Stimulated activated memory B cell treated with anti-CD40 and anti-IgM and Interleukin-4, amounts not matched to agents 10 μg/mL and 1 μg/mL and 100 μg/mL, for 72 hours (primary cell): ENCODE measurements at regions not wholly inside any gene's neighbourhood (a gene's known extent, or its start where the extent isn't known, plus 50 kb on each side); places are given as distances from the start of the nearest gene placed in this dataset.

Experiments used
- ATAC-seq: fragments of 150-1000 bp; cut with Tn5 transposase; 2 replicates; pipeline ENCODE4 v1.10.0; 2021
- H3K27ac Mint-ChIP-seq: one replicate; pipeline ENCODE4 v1.8.0; 2022; ENCODE audit warnings: mild to moderate bottlenecking, mixed read lengths
- H3K27me3 Mint-ChIP-seq: one replicate; pipeline ENCODE4 v1.8.0; 2022; ENCODE audit warnings: mixed read lengths
- H3K36me3 Mint-ChIP-seq: one replicate; pipeline ENCODE4 v1.8.0; 2022; ENCODE audit warnings: mixed read lengths
- H3K4me1 Mint-ChIP-seq: one replicate; pipeline ENCODE4 v1.8.0; 2022; ENCODE audit warnings: mixed read lengths
- H3K4me3 Mint-ChIP-seq: one replicate; pipeline ENCODE4 v1.8.0; 2022; ENCODE audit warnings: mild to moderate bottlenecking, moderate library complexity, mixed read lengths
- H3K9me3 Mint-ChIP-seq: one replicate; pipeline ENCODE4 v1.8.0; 2022; ENCODE audit warnings: mixed read lengths

DNA sequence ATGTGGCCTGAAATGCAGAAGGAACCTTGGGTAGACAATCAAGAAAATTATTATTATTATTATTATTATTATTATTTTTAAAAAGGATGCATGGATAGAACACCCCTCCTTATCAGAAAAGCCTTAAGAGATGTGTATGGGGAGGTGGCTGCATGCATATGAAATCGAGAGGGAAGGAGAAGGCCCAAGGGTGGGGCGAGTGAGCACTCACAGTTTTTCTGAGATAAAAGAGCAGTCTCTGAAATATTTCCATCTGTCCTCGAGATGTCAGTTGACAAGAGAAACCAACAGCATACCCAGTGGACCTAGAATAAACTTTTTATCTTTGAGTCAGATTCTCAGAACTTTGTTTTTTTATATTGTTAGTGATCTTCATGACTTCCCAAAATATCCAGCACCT lies 282.9 kb downstream of the GPD2 start:
- no peak overlapping the region for H3K4me3 Mint-ChIP-seq
- no peaks in the 10 kb centered on the region for H3K4me1 Mint-ChIP-seq
- H3K27ac Mint-ChIP-seq, result no peak overlapping the region
- H3K36me3 Mint-ChIP-seq, result no peaks in the 10 kb centered on the region
- ATAC-seq, result no peak
- H3K27me3 Mint-ChIP-seq, result peaks cover 17% of the 10 kb centered on the region
- H3K9me3 Mint-ChIP-seq, result no peaks in the 10 kb centered on the region

DNA sequence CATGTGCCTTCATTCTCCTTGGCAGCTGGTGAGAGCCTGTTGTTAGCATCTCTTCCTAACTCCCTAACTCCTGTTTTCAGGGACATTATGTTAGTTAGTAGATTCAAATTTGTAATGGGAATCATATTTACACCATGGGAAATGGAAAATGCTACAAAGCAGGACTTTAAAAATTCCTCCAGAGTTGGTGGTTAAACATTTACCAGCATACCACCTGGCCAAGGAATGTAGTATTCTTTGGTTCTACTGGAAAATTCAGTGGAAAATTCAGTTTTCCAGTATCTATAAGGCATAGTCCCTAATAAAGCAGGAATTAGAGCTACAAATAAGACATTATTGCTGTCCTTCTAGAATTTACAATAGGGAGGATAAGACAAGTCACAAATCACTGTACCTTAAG lies 291.7 kb downstream of the GPD2 start:
- Mint-ChIP-seq H3K27ac (no peak overlapping the region), H3K4me1 (no peaks in the 10 kb centered on the region), H3K9me3 (peaks cover 4% of the 10 kb centered on the region), H3K27me3 (no peaks in the 10 kb centered on the region), H3K4me3 (no peak overlapping the region), H3K36me3 (no peaks in the 10 kb centered on the region)
- no peak for ATAC-seq

- H3K27ac Mint-ChIP-seq, result no peak overlapping the region
- H3K9me3 Mint-ChIP-seq, result peaks cover 4% of the 10 kb centered on the region
- no peak overlapping the region for H3K4me3 Mint-ChIP-seq
- no peaks in the 10 kb centered on the region for H3K27me3 Mint-ChIP-seq
- H3K36me3 Mint-ChIP-seq, result no peaks in the 10 kb centered on the region
- ATAC-seq, result no peak
- no peaks in the 10 kb centered on the region for H3K4me1 Mint-ChIP-seq
These were observed 292.1 kb downstream of the GPD2 start for GRCh38 chr2:156728328-156728727.

DNA sequence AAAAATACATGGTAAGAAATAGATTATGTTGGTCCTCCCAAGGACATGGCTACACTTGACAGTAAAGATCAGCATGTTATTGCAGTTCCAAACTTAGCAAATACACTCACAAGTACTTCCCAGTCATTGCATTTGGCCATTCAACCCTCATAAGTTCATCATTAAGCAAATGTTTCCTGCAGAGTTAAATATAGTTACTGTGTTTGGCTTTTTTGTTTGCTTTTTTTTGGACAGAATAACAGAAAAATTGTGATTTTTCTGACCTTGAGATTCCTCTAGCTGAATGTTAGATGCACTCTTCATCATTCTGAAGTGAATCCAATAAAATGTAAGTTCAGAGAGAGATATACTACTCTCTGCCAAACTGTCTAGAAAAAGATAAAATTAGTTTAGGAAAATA lies 295.3 kb downstream of the GPD2 start:
- H3K27me3 Mint-ChIP-seq, result no peaks in the 10 kb centered on the region
- no peak overlapping the region for H3K4me3 Mint-ChIP-seq
- H3K36me3 Mint-ChIP-seq, result no peaks in the 10 kb centered on the region
- H3K4me1 Mint-ChIP-seq, result no peaks in the 10 kb centered on the region
- H3K9me3 Mint-ChIP-seq, result peaks cover 4% of the 10 kb centered on the region
- no peak for ATAC-seq
- no peak overlapping the region for H3K27ac Mint-ChIP-seq

GRCh38 chr2:156736950-156737349 lies 300.8 kb downstream of the GPD2 start:
- no peaks in the 10 kb centered on the region for H3K36me3 Mint-ChIP-seq
- no peaks in the 10 kb centered on the region for H3K27me3 Mint-ChIP-seq
- ATAC-seq, result no peak
- no peak overlapping the region for H3K27ac Mint-ChIP-seq
- no peaks in the 10 kb centered on the region for H3K9me3 Mint-ChIP-seq
- no peaks in the 10 kb centered on the region for H3K4me1 Mint-ChIP-seq
- H3K4me3 Mint-ChIP-seq, result no peak overlapping the region

- no peaks in the 10 kb centered on the region for H3K27me3 Mint-ChIP-seq
- no peaks in the 10 kb centered on the region for H3K9me3 Mint-ChIP-seq
These were observed 303.1 kb downstream of the GPD2 start for GRCh38 chr2:156739301-156739700.

DNA sequence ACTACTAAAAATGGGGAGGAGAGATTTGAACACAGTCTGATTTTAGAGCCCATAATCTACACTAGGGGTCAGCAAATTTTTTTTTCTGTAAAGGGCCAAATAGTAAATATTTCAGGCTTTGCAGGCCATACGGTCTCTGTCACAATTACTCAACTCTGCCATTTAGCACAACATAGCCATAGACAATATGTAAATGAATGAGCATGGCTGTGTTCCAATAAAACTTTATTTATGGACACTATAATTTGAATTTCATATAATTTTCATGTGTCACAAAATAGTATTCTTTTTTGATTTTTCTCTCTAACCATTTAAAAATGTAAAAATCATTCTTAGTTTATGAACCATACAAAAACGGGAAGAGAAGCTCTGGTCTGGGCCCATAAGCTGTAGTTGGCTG lies 309.4 kb downstream of the GPD2 start:
- H3K27ac Mint-ChIP-seq, result no peak overlapping the region
- no peak overlapping the region for H3K4me3 Mint-ChIP-seq
- H3K4me1 Mint-ChIP-seq, result no peaks in the 10 kb centered on the region
- no peaks in the 10 kb centered on the region for H3K9me3 Mint-ChIP-seq
- no peak for ATAC-seq
- no peaks in the 10 kb centered on the region for H3K36me3 Mint-ChIP-seq
- no peaks in the 10 kb centered on the region for H3K27me3 Mint-ChIP-seq

More at GRCh38 chr2:156739301-156739700, 303.1 kb downstream of the GPD2 start:
- no peak overlapping the region for H3K4me3 Mint-ChIP-seq
- H3K36me3 Mint-ChIP-seq, result no peaks in the 10 kb centered on the region
- no peak overlapping the region for H3K27ac Mint-ChIP-seq
- ATAC-seq, result no peak
- no peaks in the 10 kb centered on the region for H3K4me1 Mint-ChIP-seq

- H3K36me3 Mint-ChIP-seq, result no peaks in the 10 kb centered on the region
- no peak overlapping the region for H3K27ac Mint-ChIP-seq
- no peaks in the 10 kb centered on the region for H3K27me3 Mint-ChIP-seq
- no peaks in the 10 kb centered on the region for H3K9me3 Mint-ChIP-seq
- H3K4me3 Mint-ChIP-seq, result no peak overlapping the region
- H3K4me1 Mint-ChIP-seq, result no peaks in the 10 kb centered on the region
- ATAC-seq, result no peak
These were observed 312.0 kb downstream of the GPD2 start for GRCh38 chr2:156748221-156748620.

DNA sequence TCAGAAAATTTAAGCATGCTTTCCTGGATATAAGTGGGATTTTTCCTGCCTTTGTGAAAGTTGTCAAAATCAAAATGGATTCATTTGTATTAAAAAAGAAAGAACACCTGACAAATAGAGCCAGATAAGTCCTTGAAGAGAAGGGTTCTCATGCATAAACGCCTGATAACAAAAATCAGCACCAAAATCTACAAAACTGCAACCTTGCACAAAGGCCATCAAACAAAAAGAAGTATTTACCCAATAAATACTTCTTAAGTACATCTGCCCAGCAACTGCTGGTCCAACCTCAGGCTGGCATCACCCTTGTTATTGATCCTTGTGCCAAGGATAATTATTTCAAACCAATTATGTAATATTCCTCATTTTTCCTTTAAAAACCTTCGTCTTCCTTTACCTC lies 315.9 kb downstream of the GPD2 start:
- H3K4me3 Mint-ChIP-seq, result no peak overlapping the region
- no peaks in the 10 kb centered on the region for H3K4me1 Mint-ChIP-seq
- H3K36me3 Mint-ChIP-seq, result no peaks in the 10 kb centered on the region
- ATAC-seq, result no peak
- no peak overlapping the region for H3K27ac Mint-ChIP-seq
- no peaks in the 10 kb centered on the region for H3K9me3 Mint-ChIP-seq
- H3K27me3 Mint-ChIP-seq, result no peaks in the 10 kb centered on the region

- H3K27ac Mint-ChIP-seq, result no peak overlapping the region
- H3K9me3 Mint-ChIP-seq, result no peaks in the 10 kb centered on the region
- H3K4me3 Mint-ChIP-seq, result no peak overlapping the region
- no peaks in the 10 kb centered on the region for H3K27me3 Mint-ChIP-seq
- ATAC-seq, result no peak
- no peaks in the 10 kb centered on the region for H3K4me1 Mint-ChIP-seq
- H3K36me3 Mint-ChIP-seq, result no peaks in the 10 kb centered on the region
These were observed 317.6 kb downstream of the GPD2 start for GRCh38 chr2:156753766-156754165.

DNA sequence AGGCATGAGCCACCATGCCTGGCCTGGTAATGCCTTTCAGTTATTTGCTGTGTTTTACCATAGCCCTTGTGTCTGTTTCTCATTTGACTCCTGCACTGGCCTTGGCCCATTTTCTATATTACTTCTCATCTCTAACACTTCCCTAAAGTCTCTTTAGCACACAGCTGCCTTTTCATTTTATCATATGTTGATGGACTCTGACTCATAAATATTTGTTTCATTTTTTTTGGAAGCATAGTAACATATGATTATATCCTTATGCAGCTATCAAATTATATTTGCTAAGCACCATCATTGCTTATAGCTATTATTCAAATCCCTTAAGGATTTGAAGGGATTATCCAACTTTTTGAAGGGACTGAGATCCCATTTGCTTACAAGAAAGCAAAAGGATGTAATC lies 320.3 kb downstream of the GPD2 start:
- no peaks in the 10 kb centered on the region for H3K36me3 Mint-ChIP-seq

DNA sequence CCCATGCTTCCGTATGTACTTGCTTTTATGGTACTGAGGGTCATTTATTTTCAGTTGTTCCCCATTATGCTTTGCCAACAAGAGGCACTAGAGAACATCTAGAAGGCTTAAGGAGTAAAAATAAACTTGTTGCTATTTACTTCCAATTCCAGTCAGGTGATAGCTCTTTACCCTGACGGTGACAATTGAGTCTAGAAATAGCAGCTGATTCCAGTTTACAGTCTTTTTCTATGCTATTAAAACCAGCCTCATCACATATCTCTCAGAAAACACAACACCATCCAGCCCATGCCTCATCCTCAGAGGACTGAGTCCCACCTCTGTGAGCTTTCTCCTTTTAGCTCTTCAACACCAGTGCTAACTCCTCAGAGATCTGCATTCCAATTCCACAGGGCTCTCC lies 327.0 kb downstream of the GPD2 start:
- no peak for ATAC-seq
- Mint-ChIP-seq H3K4me1 (no peaks in the 10 kb centered on the region), H3K9me3 (peaks cover 6% of the 10 kb centered on the region), H3K27me3 (no peaks in the 10 kb centered on the region), H3K4me3 (no peak overlapping the region), H3K36me3 (no peaks in the 10 kb centered on the region), H3K27ac (no peak overlapping the region)

More for the DNA sequence above, 320.3 kb downstream of the GPD2 start:
- Mint-ChIP-seq H3K27me3 (no peaks in the 10 kb centered on the region), H3K27ac (no peak overlapping the region), H3K4me3 (no peak overlapping the region), H3K4me1 (no peaks in the 10 kb centered on the region), H3K9me3 (no peaks in the 10 kb centered on the region)
- no peak for ATAC-seq

DNA sequence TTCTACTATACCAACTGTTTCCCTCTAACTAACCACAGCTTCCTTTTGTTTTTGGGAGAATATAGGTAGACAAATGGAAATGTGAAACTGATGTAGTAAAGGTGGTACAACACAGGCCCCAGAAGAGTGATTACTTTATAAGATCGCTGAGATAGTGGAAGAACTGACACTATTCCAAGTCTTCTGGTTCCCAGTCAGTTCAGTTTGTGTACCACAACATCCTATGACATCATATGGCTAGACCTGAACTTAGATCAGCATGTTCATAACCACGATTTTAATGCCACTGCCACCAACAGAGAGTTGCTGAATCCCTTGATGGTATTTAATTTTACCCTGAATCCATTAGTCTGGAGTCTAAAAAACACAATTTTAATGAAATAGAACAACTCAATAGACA lies 328.9 kb downstream of the GPD2 start:
- Mint-ChIP-seq H3K4me1 (no peaks in the 10 kb centered on the region), H3K27ac (no peak overlapping the region), H3K36me3 (no peaks in the 10 kb centered on the region), H3K27me3 (no peaks in the 10 kb centered on the region), H3K4me3 (no peak overlapping the region), H3K9me3 (peaks cover 14% of the 10 kb centered on the region)
- ATAC-seq, result no peak

GRCh38 chr2:156765450-156765849 lies 329.3 kb downstream of the GPD2 start:
- Mint-ChIP-seq H3K27ac (no peak overlapping the region), H3K27me3 (no peaks in the 10 kb centered on the region), H3K4me3 (no peak overlapping the region), H3K36me3 (no peaks in the 10 kb centered on the region), H3K9me3 (peaks cover 14% of the 10 kb centered on the region), H3K4me1 (no peaks in the 10 kb centered on the region)
- no peak for ATAC-seq

DNA sequence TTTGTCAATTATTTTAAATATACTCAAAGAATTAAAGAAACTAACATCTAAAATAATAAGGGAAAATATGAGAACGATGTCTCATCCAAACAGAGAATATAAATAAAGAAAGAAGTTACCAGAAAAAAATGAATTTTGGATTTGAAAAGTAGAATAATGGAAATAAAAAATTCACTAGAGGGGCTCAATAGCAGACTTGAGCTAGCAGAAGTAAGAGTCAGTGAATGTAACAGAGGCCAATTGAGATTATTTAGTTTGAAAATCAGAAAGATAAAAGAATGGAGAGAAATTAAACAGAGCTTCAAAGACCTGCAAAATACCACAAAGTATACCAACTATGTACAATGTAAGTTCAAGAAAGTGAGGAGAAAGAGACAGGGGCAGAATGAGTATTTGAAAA lies 333.6 kb downstream of the GPD2 start:
- Mint-ChIP-seq H3K9me3 (peaks cover 11% of the 10 kb centered on the region), H3K36me3 (no peaks in the 10 kb centered on the region), H3K27ac (no peak overlapping the region), H3K4me1 (no peaks in the 10 kb centered on the region), H3K4me3 (no peak overlapping the region), H3K27me3 (no peaks in the 10 kb centered on the region)
- no peak for ATAC-seq

GRCh38 chr2:156778916-156779315 lies 342.7 kb downstream of the GPD2 start:
- Mint-ChIP-seq H3K4me1 (no peaks in the 10 kb centered on the region), H3K4me3 (no peak overlapping the region), H3K27ac (no peak overlapping the region), H3K27me3 (no peaks in the 10 kb centered on the region), H3K9me3 (no peaks in the 10 kb centered on the region), H3K36me3 (no peaks in the 10 kb centered on the region)
- ATAC-seq, result no peak

- ATAC-seq, result no peak
- Mint-ChIP-seq H3K27me3 (no peaks in the 10 kb centered on the region), H3K4me3 (no peak overlapping the region), H3K9me3 (no peaks in the 10 kb centered on the region), H3K27ac (no peak overlapping the region), H3K4me1 (no peaks in the 10 kb centered on the region), H3K36me3 (no peaks in the 10 kb centered on the region)
These were observed 343.4 kb downstream of the GPD2 start for GRCh38 chr2:156779416-156780120.
